GM23338 (cell line): ENCODE measurements at regions not wholly inside any gene's neighbourhood (a gene's known extent, or its start where the extent isn't known, plus 50 kb on each side); places are given as distances from the start of the nearest gene placed in this dataset.

Source experiments
- ATAC-seq: fragments of 200-7000 bp; cut with Tn5 transposase; 3 replicates; pipeline ENCODE4 v1.9.1; 2020
- DNase-seq: peaks from one replicate; pipeline ENCODE4 v3.0.0-alpha.2; 2015; ENCODE audit warnings: low spot score
- H2AFZ ChIP-seq: fragments of 200-600 bp; sonication (generic); 2 replicates; pipeline ENCODE4 v1.8.0; 2016; ENCODE audit warnings: antibody characterized with exemption, mild to moderate bottlenecking, moderate library complexity
- H3F3A ChIP-seq: fragments of 200-600 bp; sonication (generic); replicated peaks from 2 replicates; pipeline ENCODE4 v1.8.0; 2017; ENCODE audit warnings: antibody characterized with exemption, mixed run types, low read depth
- H3K27ac ChIP-seq: fragments of 200-600 bp; sonication (generic); 2 replicates; pipeline ENCODE4 v1.6.1; 2016; ENCODE audit warnings: low read depth
- H3K27me3 ChIP-seq: fragments of 200-600 bp; sonication (generic); 2 replicates; pipeline ENCODE4 v1.8.0; 2016; ENCODE audit warnings: mild to moderate bottlenecking, mixed run types, moderate library complexity; ENCODE audit not compliant: insufficient read depth
- H3K36me3 ChIP-seq: fragments of 200-600 bp; sonication (generic); 2 replicates; pipeline ENCODE4 v1.8.0; 2016; ENCODE audit warnings: mild to moderate bottlenecking; ENCODE audit not compliant: insufficient read depth
- H3K4me1 ChIP-seq: fragments of 200-600 bp; sonication (generic); 2 replicates; pipeline ENCODE4 v1.8.0; 2016; ENCODE audit warnings: mild to moderate bottlenecking, moderate library complexity; ENCODE audit not compliant: insufficient read depth
- H3K4me2 ChIP-seq: fragments of 200-600 bp; sonication (generic); 2 replicates; pipeline ENCODE4 v1.7.1; 2017; ENCODE audit warnings: mixed run types
- H3K4me3 ChIP-seq: fragments of 200-600 bp; sonication (generic); 2 replicates; pipeline ENCODE4 v1.6.1; 2016; ENCODE audit warnings: mixed run types
- H3K79me2 ChIP-seq: fragments of 200-600 bp; sonication (generic); replicated peaks from 2 replicates; pipeline ENCODE4 v1.8.0; 2017; ENCODE audit warnings: mild to moderate bottlenecking; ENCODE audit not compliant: insufficient read depth
- H3K9me2 ChIP-seq: fragments of 200-600 bp; sonication (generic); 2 replicates; pipeline ENCODE4 v1.8.0; 2017; ENCODE audit not compliant: insufficient read depth
- H4K20me1 ChIP-seq: fragments of 200-600 bp; sonication (generic); replicated peaks from 2 replicates; pipeline ENCODE4 v1.8.0; 2017; ENCODE audit warnings: mild to moderate bottlenecking; ENCODE audit not compliant: insufficient read depth
- H3K27ac Mint-ChIP-seq: 2 replicates; pipeline ENCODE4 v1.8.0; 2020; ENCODE audit warnings: inconsistent platforms, mild to moderate bottlenecking, moderate library complexity, mixed read lengths
- H3K27me3 Mint-ChIP-seq: 3 replicates; pipeline ENCODE4 v1.8.0; 2022; ENCODE audit warnings: low read depth, mild to moderate bottlenecking, moderate library complexity, mixed read lengths, inconsistent platforms; ENCODE audit not compliant: insufficient read depth, poor library complexity
- H3K36me3 Mint-ChIP-seq: 3 replicates; pipeline ENCODE4 v1.8.0; 2021; ENCODE audit warnings: low read depth, mild to moderate bottlenecking, inconsistent platforms, moderate library complexity, mixed read lengths
- H3K4me1 Mint-ChIP-seq: 3 replicates; pipeline ENCODE4 v1.8.0; 2020; ENCODE audit warnings: mild to moderate bottlenecking, inconsistent platforms, mixed read lengths
- H3K4me3 Mint-ChIP-seq: 3 replicates; pipeline ENCODE4 v1.8.0; 2021; ENCODE audit warnings: moderate library complexity, mild to moderate bottlenecking, inconsistent platforms, mixed read lengths
- H3K9me3 Mint-ChIP-seq: 3 replicates; pipeline ENCODE4 v1.8.0; 2020; ENCODE audit warnings: moderate library complexity, mild to moderate bottlenecking, inconsistent platforms, mixed read lengths
- CREB1 ChIP-seq: fragments of 250-450 bp; sonication (Bioruptor Pico); IDR thresholded peaks from 2 replicates; pipeline ENCODE4 v1.5.0; 2020; ENCODE audit warnings: low read depth, mild to moderate bottlenecking, moderate library complexity
- EZH2 ChIP-seq: fragments of 200-600 bp; sonication (generic); IDR thresholded peaks from one replicate; pipeline ENCODE4 v1.8.0; 2017; ENCODE audit warnings: antibody characterized with exemption, mild to moderate bottlenecking, low read depth; ENCODE audit not compliant: unreplicated experiment
- EZH2phosphoT487 ChIP-seq: fragments of 200-600 bp; sonication (generic); IDR thresholded peaks from one replicate; pipeline ENCODE4 v1.8.1; 2018; ENCODE audit warnings: antibody characterized with exemption; ENCODE audit not compliant: unreplicated experiment
- JUNB ChIP-seq: IDR thresholded peaks from one replicate; pipeline ENCODE4 v1.6.1; 2016; ENCODE audit warnings: antibody characterized with exemption; ENCODE audit not compliant: unreplicated experiment
- STAT1 ChIP-seq: IDR thresholded peaks from one replicate; pipeline ENCODE4 v1.6.1; 2016; ENCODE audit warnings: antibody characterized with exemption; ENCODE audit not compliant: unreplicated experiment
- ZNF114 ChIP-seq: fragments of 250-450 bp; sonication (Bioruptor Pico); IDR thresholded peaks from 2 replicates; pipeline ENCODE4 v1.5.0; 2020; ENCODE audit warnings: mild to moderate bottlenecking, moderate library complexity
- ZNF331 ChIP-seq: fragments of 250-450 bp; sonication (Bioruptor Pico); IDR thresholded peaks from 2 replicates; pipeline ENCODE4 v1.5.0; 2020; ENCODE audit warnings: low read depth, mild to moderate bottlenecking, moderate library complexity
- TF ChIP-seq, protein P1 (sequence below), 2 experiments: fragments of 200-600 bp in 1 of 2; sonication (generic) in 1 of 2; conservative IDR thresholded peaks; 2 replicates each; pipeline versions ENCODE4 v1.5.1 to v1.6.1; 2016 to 2017; ENCODE audit warnings: antibody characterized with exemption in 2 of 2, low read depth in 2 of 2, mild to moderate bottlenecking in 2 of 2, moderate library complexity in 1 of 2
- TF ChIP-seq, protein P2 (sequence below): IDR thresholded peaks from 2 replicates; pipeline ENCODE4 v1.6.1; 2016; ENCODE audit warnings: antibody characterized with exemption

DNA sequence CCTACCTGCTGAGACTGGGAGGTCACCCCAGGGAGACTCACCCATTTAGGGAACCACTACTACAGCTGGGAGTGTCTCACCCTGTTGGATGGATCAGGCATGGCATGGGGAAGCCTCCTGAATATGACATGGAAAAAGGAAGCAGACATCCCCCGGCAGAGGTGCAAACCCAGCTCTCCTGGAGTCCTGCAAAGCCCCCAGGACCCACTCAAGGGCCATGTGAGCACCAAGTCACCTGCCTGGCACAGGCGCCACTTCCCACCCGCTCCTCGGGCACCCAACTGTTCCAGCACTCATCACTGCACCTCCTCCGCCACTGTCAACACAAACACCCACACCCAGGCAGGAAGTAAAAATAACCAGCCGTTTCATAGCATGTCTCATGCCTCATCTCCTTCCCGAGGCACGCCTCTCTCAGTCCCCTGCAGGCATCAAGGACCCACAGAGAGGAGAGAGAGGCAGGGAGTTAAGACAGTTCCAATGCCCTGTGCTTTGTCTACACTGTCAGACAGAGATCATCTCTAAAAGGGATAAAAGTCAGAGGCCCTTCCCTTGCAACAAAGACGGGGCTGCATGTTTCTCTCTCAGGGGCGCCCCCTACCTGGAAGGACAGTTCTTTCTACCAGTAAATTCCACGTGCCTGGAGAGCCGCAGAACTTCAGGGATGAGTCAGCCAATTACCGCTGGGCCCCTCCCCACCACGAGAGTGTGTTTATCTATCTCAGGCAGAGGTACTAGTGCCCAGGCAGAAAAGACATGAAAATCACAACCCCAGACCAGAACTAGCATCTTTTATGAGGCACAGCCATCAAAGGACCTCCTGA is 150.1 kb upstream of the SOD1 start:
- H3K79me2 ChIP-seq: peaks cover 39% of the 10 kb centered on the region
- peak overlapping the region; percentile 87 for H3K27ac Mint-ChIP-seq

DNA sequence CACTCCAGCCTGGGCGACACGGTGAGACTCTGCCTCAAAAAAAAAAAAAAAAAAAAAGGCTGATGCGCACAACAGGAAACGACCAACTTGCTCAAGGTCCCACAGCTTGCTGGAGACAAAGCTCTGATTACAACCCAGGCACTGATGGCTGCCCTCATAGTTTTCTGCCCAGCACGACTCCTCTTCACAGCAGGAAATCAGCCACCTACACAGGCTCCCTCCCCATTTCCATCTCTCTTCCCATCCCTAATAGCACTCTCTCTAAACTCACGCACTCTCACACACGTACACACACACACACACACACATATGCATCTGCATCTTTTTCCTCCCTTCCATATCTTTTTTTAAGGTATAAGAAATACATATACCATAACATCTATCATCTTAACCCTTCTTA is 153.5 kb upstream of the SOD1 start:
- Histone ChIP-seq H3K4me3 (no peak overlapping the region), H4K20me1 (no peaks in the 10 kb centered on the region), H3K27me3 (no peaks in the 10 kb centered on the region), H3K36me3 (no peaks in the 10 kb centered on the region), H3K79me2 (peaks cover 16% of the 10 kb centered on the region), H3K4me2 (no peak overlapping the region), H3K27ac (no peak overlapping the region), H3K4me1 (peaks cover 16% of the 10 kb centered on the region), H3F3A (no peaks in the 10 kb centered on the region), H2AFZ (no peak overlapping the region), H3K9me2 (no peaks in the 10 kb centered on the region)
- H3K4me3 Mint-ChIP-seq: no peak overlapping the region
- H3K4me1 Mint-ChIP-seq: peaks cover 33% of the 10 kb centered on the region
- H3K27me3 Mint-ChIP-seq: peaks cover 8% of the 10 kb centered on the region
- ATAC-seq (no peak; the same call in 2 of the 3 replicates), DNase-seq (peak; percentile 23)
- H3K36me3 Mint-ChIP-seq: no peaks in the 10 kb centered on the region; the same call in 2 of the 3 replicates
- no peaks in the 10 kb centered on the region for H3K9me3 Mint-ChIP-seq
- no peak overlapping the region for H3K27ac Mint-ChIP-seq
- TF ChIP-seq EZH2phosphoT487 (no peak), JUNB (no peak)
- TF ChIP-seq, protein P1, sequence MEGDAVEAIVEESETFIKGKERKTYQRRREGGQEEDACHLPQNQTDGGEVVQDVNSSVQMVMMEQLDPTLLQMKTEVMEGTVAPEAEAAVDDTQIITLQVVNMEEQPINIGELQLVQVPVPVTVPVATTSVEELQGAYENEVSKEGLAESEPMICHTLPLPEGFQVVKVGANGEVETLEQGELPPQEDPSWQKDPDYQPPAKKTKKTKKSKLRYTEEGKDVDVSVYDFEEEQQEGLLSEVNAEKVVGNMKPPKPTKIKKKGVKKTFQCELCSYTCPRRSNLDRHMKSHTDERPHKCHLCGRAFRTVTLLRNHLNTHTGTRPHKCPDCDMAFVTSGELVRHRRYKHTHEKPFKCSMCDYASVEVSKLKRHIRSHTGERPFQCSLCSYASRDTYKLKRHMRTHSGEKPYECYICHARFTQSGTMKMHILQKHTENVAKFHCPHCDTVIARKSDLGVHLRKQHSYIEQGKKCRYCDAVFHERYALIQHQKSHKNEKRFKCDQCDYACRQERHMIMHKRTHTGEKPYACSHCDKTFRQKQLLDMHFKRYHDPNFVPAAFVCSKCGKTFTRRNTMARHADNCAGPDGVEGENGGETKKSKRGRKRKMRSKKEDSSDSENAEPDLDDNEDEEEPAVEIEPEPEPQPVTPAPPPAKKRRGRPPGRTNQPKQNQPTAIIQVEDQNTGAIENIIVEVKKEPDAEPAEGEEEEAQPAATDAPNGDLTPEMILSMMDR (conservative IDR thresholded peaks at IDR 0.05; ENCODE audit: low read depth in 2 of 2): no peak

More for the DNA sequence above, 150.1 kb upstream of the SOD1 start:
- Histone ChIP-seq H3K36me3 (no peaks in the 10 kb centered on the region), H3K27ac (no peak overlapping the region), H4K20me1 (no peaks in the 10 kb centered on the region; the same call in 1 of the 2 replicates), H3K4me1 (peaks cover 3% of the 10 kb centered on the region; the same call in 1 of the 2 replicates), H3K4me3 (no peak overlapping the region), H2AFZ (no peak overlapping the region), H3K9me2 (no peaks in the 10 kb centered on the region), H3K27me3 (no peaks in the 10 kb centered on the region), H3K4me2 (no peak overlapping the region), H3F3A (0 out of 2 replicates have a peak, but pooled peaks cover 2% of the 10 kb centered on the region)
- ATAC-seq (peak; percentile 70), DNase-seq (peak; percentile 84)
- TF ChIP-seq EZH2: no peak
- TF ChIP-seq, protein P1 (conservative IDR thresholded peaks at IDR 0.05; ENCODE audit: low read depth in 2 of 2): peak; percentile 62 to 74
- TF ChIP-seq, protein P2, sequence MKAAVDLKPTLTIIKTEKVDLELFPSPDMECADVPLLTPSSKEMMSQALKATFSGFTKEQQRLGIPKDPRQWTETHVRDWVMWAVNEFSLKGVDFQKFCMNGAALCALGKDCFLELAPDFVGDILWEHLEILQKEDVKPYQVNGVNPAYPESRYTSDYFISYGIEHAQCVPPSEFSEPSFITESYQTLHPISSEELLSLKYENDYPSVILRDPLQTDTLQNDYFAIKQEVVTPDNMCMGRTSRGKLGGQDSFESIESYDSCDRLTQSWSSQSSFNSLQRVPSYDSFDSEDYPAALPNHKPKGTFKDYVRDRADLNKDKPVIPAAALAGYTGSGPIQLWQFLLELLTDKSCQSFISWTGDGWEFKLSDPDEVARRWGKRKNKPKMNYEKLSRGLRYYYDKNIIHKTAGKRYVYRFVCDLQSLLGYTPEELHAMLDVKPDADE: no peak
- TF ChIP-seq STAT1: no peak
- no peak for TF ChIP-seq ZNF114
- no peak for TF ChIP-seq EZH2phosphoT487
- no peak for TF ChIP-seq ZNF331 (CRISPR knock-in tag)
- TF ChIP-seq CREB1 (CRISPR knock-in tag): 0 out of 2 replicates have a peak, but pooled peaks have one; percentile 6
- H3K4me1 Mint-ChIP-seq: peaks cover 32% of the 10 kb centered on the region
- H3K9me3 Mint-ChIP-seq: no peaks in the 10 kb centered on the region
- no peak overlapping the region for H3K4me3 Mint-ChIP-seq
- H3K36me3 Mint-ChIP-seq: no peaks in the 10 kb centered on the region; the same call in 2 of the 3 replicates
- peaks cover 8% of the 10 kb centered on the region for H3K27me3 Mint-ChIP-seq
